ENCODE measurements at regions not wholly inside any gene's neighbourhood (a gene's known extent, or its start where the extent isn't known, plus 50 kb on each side); places are given as distances from the start of the nearest gene placed in this dataset.
A peak's percentile ranks its signal among the peaks of the same experiment; 100 is the strongest.

GRCh38 chr2:236904389-236905263 is 181.1 kb upstream of the COPS8 start:
- DNase-seq (ENCODE audit: low spot score in 2 of 2) = peak in 1 of 2 donors; percentile 84
- no peak overlapping the region for H3K4me3 ChIP-seq (ENCODE audit: low read depth, poor library complexity, severe bottlenecking)
- intact Hi-C loops (cut with DNase I; ENCODE audit: low total_unique reads) = no loop called here
- TF ChIP-seq CTCF (IDR thresholded peaks at IDR 0.05) (no peak), POLR2A (IDR thresholded peaks at IDR 0.05) (no peak)
- 67 to 75% methylated on average over 13 of the region's 13 CpGs for WGBS, 2 donors

- intact Hi-C loops (cut with DNase I; ENCODE audit: low total_unique reads) = no loop called here
- WGBS, 2 donors = 76 to 82% methylated on average over 8 of the region's 8 CpGs
- DNase-seq (ENCODE audit: low spot score in 2 of 2) = no peak
- TF ChIP-seq POLR2A (IDR thresholded peaks at IDR 0.05) (no peak), CTCF (IDR thresholded peaks at IDR 0.05) (no peak)
- no peak overlapping the region for H3K4me3 ChIP-seq (ENCODE audit: low read depth, poor library complexity, severe bottlenecking)
Observed at GRCh38 chr2:236905976-236906375, 179.7 kb upstream of the COPS8 start.

GRCh38 chr2:236908439-236909192 is 177.1 kb upstream of the COPS8 start:
- no peak for DNase-seq (ENCODE audit: low spot score in 2 of 2)
- no peak for TF ChIP-seq CTCF (IDR thresholded peaks at IDR 0.05)
- TF ChIP-seq POLR2A (IDR thresholded peaks at IDR 0.05) = no peak
- H3K4me3 ChIP-seq (ENCODE audit: low read depth, poor library complexity, severe bottlenecking) = no peak overlapping the region
- WGBS, 2 donors = 88 to 91% methylated on average over 16 of the region's 16 CpGs
- intact Hi-C loops (cut with DNase I; ENCODE audit: low total_unique reads) = no loop called here

- 80 to 94% methylated on average over 7 of the region's 7 CpGs for WGBS, 2 donors
- DNase-seq (ENCODE audit: low spot score in 2 of 2) = no peak
- no peak overlapping the region for H3K4me3 ChIP-seq (ENCODE audit: low read depth, poor library complexity, severe bottlenecking)
- TF ChIP-seq POLR2A (IDR thresholded peaks at IDR 0.05) (no peak), CTCF (IDR thresholded peaks at IDR 0.05) (no peak)
- intact Hi-C loops (cut with DNase I; ENCODE audit: low total_unique reads) = no loop called here
Observed at GRCh38 chr2:236909193-236909504, 176.5 kb upstream of the COPS8 start.

- H3K4me3 ChIP-seq (ENCODE audit: low read depth, poor library complexity, severe bottlenecking) = no peak overlapping the region
- intact Hi-C loops (cut with DNase I; ENCODE audit: low total_unique reads) = no loop called here
- TF ChIP-seq CTCF (IDR thresholded peaks at IDR 0.05) (no peak), POLR2A (IDR thresholded peaks at IDR 0.05) (no peak)
- no peak for DNase-seq (ENCODE audit: low spot score in 2 of 2)
- 89 to 93% methylated on average over 7 of the region's 7 CpGs for WGBS, 2 donors
Observed at GRCh38 chr2:236909802-236910201, 175.9 kb upstream of the COPS8 start.
